AG09319 (cell line): ENCODE measurements at regions not wholly inside any gene's neighbourhood (a gene's known extent, or its start where the extent isn't known, plus 50 kb on each side); places are given as distances from the start of the nearest gene placed in this dataset.
"Not testable (repeated sequence)": the region's sequence is repeated elsewhere in the genome, so short reads cannot be mapped to it uniquely, and the experiment has no call there.

Experiments used
- DNase-seq: peaks from one replicate; pipeline ENCODE4 v3.0.0-alpha.2; 2010; ENCODE audit warnings: low read depth; ENCODE audit errors: extremely low read depth
- TF ChIP-seq, protein P1 (sequence below): IDR thresholded peaks from 2 replicates; pipeline ENCODE4 v1.5.1; 2011; ENCODE audit warnings: low read depth, mild to moderate bottlenecking, inconsistent platforms, low read length, moderate library complexity

DNA sequence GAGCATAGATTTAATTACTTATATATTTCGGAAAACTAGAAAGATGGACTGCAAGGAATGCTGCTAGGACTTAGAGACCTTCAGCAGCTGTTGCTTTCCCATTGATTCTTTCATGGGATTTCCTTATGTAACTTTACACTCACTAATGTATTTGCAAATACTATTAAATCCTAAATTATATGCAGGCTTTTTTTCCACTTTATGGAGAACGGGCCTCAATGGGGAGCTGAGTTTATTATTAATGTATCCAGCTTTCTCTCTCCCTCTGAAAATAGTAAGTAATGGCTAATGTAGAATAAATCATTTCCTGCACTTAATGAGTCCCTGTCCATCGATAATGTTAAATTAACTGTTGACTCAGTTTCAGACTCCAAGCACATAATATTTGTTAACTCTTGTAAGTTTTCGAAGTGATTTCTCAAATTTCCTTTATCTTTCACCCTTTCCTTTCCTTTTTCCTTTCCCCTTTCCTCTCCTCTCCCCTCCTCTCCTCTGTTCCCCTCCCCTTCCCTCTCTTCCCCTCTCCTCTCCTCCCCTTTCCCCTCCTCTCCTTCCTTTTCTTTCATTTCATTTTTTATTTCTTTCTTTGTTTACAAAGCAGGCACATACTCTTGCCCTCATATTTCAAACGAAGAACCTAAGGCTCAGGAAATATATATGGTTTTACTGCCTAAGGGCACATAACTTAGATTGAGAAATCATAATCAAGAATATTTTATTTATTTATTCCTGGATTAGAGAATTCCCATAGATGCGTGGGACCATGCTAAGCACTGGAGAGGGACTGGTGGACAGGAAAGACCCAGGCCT, 503.6 kb downstream of the MMUT start:
- no peak for DNase-seq
- TF ChIP-seq, protein P1, sequence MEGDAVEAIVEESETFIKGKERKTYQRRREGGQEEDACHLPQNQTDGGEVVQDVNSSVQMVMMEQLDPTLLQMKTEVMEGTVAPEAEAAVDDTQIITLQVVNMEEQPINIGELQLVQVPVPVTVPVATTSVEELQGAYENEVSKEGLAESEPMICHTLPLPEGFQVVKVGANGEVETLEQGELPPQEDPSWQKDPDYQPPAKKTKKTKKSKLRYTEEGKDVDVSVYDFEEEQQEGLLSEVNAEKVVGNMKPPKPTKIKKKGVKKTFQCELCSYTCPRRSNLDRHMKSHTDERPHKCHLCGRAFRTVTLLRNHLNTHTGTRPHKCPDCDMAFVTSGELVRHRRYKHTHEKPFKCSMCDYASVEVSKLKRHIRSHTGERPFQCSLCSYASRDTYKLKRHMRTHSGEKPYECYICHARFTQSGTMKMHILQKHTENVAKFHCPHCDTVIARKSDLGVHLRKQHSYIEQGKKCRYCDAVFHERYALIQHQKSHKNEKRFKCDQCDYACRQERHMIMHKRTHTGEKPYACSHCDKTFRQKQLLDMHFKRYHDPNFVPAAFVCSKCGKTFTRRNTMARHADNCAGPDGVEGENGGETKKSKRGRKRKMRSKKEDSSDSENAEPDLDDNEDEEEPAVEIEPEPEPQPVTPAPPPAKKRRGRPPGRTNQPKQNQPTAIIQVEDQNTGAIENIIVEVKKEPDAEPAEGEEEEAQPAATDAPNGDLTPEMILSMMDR, result no peak

GRCh38 chr6:48957781-48958180, 505.3 kb downstream of the MMUT start:
- TF ChIP-seq, protein P1, result no peak
- DNase-seq, result no peak

DNA sequence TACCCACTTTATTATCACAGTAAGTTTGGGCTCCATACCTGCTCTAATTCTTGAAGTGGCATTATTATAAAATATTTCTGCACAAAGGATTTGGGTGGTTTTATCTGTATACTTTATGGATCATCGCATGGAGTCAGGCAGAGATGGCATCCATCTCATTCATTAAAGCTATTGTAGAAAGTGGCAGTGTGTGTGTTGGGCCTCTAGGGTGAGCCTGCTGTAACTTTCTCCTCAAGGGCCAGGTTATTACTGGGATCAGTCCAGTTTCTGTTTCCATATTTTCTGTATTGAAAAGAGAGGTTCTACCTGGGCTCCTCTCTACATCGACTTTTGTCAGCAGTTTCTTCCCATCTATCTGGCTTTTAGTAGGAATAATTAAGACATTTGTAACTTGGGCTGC, 511.1 kb downstream of the MMUT start:
- TF ChIP-seq, protein P1, result no peak

DNA sequence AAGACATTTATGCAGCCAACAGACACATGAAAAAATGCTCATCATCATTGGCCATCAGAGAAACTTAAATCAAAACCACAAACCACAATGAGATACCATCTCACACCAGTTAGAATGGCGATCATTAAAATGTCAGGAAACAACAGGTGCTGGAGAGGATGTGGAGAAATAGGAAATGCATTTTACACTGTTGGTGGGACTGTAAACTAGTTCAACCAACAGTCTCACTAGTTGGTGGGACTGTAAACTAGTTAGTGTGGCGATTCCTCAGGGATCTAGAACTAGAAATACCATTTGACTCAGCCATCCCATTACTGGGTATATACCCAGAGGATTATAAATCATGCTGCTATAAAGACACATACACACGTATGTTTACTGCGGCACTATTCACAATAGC, 518.8 kb downstream of the MMUT start:
- DNase-seq, result not testable (repeated sequence)

More for the DNA sequence above, 511.1 kb downstream of the MMUT start:
- no peak for DNase-seq

GRCh38 chr6:48933136-48933535, 529.9 kb downstream of the MMUT start:
- no peak for DNase-seq
- TF ChIP-seq, protein P1, result no peak

DNA sequence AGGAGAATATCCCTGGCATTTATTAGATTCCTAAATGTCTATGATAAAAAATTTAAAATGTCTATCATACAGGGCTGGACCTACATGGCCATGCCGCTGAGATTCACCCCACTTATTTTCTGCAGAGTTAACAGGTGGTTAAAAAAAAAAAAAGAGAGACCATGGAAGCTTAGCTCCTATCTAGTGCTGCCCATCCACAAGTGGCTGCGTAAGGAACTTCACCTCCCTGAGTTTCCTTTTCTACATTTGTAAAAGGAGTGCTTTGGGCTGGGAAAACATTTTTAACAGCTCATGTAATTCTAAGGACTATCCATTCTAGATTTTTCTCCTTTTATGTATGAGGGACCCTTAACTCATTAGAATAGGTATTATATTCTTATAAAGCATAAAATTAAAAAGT, 534.1 kb downstream of the MMUT start:
- TF ChIP-seq, protein P1, result no peak
- no peak for DNase-seq

- TF ChIP-seq, protein P1, result no peak
- DNase-seq, result no peak
These were observed 540.2 kb downstream of the MMUT start for GRCh38 chr6:48922837-48923236.

GRCh38 chr6:48919555-48919954, 543.5 kb downstream of the MMUT start:
- DNase-seq, result no peak
- TF ChIP-seq, protein P1, result no peak
